ENCODE measurements at regions not wholly inside any gene's neighbourhood (a gene's known extent, or its start where the extent isn't known, plus 50 kb on each side); places are given as distances from the start of the nearest gene placed in this dataset.
"Not testable (repeated sequence)": the region's sequence is repeated elsewhere in the genome, so short reads cannot be mapped to it uniquely, and the experiment has no call there.

DNA sequence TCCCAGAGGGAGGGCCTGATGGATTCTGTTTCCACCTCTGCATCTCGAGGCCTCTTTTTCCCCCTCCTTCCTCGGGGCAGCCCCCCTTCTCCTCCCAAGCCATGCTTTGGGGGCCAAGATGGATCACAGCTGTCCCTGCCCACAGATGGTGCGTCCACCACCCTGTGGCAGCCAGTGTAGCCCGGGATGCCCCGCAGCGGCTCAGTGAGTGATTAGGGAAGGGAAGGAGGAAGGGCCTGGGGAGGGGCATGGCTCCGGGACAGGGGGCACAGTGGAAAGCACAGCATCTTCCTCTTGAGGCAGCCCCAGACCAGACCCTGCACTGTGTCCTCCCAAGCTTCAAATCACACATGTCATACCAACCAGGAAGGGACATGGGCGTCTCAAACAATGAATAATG, 622.4 kb downstream of the MATN1 start:
- no peak for DNase-seq

DNA sequence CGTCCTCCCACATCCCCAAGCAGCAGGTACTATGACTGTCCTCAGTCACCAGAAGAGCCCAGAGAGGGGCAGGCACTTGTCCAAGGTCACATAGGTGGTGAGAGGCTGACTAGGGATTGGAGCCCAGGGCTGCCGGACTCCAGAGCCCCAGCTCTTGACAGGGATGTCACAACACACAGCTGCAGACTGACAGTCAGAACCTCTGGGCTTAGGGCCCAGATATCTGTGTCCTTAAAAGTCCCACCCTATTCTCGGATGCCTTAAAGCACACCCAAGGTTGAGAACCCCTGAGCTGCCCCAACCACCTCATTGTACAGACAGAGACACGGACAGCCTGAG, 622.9 kb downstream of the MATN1 start:
- DNase-seq = no peak

- no peak for DNase-seq
Measured at GRCh38 chr1:30099587-30100523, 623.5 kb downstream of the MATN1 start.

DNA sequence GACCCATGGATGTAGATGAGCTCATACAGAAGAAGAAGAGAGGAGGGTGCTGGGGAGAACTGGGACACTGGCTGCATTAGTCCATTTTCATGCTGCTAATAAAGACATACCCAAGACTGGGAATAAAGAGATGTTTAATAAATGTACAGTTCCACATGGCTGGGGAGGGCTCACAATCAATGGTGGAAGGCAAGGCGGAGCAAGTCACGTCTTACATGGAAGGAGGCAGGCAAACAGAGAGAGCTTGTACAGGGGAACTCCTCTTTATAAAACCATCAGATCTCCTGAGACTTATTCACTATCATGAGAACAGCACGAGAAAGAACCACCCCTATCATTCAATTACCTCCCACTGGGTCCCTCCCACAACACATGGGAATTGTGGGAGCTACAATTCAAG, 625.5 kb downstream of the MATN1 start:
- not testable (repeated sequence) for DNase-seq

- DNase-seq = no peak
Measured at GRCh38 chr1:30095451-30096025, 627.8 kb downstream of the MATN1 start.

- no peak for DNase-seq
Measured at GRCh38 chr1:30095051-30095450, 628.3 kb downstream of the MATN1 start.

DNA sequence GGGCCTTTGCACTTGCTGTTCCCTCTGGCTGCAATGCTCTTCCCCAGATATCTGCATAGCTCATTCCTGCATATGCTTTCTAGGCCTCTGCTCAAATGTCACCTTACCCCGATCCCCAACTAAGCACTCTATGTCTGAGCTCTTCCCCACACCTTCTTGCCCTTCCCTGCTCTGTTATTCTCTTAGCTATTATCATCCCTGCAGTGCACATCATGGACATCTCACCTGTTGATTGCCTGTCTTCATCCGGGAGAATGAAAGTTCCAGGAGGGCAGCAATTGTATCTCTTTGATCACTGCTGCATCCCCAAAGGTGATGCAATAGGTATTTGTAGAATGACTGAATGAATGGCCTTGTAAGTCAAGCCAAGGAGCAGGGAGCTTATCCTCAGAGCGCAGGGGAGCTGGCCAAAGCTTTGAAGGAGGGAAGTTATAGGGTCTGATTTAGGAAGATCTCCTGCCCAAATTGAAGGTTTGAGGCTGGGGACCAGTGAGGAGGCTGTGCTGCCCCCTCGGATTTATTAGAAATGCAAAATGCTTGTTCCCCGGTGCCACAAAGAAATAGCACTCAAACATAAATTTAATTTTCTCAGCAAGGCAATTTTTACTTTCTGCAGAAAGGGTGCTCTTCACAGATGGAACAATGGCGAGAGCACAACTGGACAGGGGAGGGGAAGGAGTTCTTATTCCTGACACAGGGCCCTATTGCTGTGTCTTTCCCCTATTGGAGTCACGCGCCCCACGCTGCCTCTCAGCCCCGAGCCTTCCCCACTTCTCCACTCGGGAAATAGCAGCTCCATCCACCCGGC, 631.1 kb downstream of the MATN1 start:
- DNase-seq = no peak

- no peak for DNase-seq
Measured at GRCh38 chr1:30090162-30090820, 633.1 kb downstream of the MATN1 start.

DNA sequence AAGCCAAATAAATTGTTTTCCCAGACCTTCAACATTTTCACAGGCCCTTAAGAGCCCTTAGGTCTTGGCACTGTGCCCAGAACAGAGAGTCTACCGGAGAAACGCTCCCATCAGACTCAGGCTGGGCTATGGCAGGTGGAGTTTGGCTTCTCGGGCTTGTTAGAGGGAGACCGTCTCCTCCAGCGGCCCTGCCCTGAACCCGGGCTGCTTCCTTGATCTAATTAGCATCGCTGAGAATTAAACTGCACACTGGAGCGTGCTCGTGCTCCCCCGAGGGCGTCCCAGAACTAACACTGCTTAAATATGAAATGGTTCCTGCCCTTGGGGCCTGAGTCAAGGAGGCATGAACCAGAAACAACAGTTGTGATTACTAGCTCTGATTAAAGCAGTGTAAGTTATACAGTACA, 634.4 kb downstream of the MATN1 start:
- DNase-seq = no peak

- DNase-seq = no peak
Measured at GRCh38 chr1:30088594-30088993, 634.8 kb downstream of the MATN1 start.

DNA sequence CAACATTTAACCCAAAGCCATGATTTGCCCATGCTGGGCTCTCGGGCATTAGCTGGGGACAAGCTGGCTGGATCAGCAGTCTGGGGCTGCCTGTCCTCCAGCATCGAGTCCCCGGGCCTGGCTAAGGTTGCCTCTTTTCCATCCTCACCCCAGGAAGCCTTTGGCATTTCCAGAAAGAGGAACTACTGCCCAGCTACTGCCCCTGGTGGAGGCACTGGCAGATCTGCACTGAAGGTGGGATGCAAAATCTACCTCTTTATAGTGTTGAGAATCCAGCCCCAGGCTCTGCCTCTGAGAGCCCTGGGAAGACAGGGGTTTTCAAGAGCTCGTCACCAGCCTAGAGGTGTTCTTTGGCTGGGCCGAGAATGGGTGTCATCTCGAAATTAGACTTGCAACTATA, 635.9 kb downstream of the MATN1 start:
- DNase-seq = no peak

DNA sequence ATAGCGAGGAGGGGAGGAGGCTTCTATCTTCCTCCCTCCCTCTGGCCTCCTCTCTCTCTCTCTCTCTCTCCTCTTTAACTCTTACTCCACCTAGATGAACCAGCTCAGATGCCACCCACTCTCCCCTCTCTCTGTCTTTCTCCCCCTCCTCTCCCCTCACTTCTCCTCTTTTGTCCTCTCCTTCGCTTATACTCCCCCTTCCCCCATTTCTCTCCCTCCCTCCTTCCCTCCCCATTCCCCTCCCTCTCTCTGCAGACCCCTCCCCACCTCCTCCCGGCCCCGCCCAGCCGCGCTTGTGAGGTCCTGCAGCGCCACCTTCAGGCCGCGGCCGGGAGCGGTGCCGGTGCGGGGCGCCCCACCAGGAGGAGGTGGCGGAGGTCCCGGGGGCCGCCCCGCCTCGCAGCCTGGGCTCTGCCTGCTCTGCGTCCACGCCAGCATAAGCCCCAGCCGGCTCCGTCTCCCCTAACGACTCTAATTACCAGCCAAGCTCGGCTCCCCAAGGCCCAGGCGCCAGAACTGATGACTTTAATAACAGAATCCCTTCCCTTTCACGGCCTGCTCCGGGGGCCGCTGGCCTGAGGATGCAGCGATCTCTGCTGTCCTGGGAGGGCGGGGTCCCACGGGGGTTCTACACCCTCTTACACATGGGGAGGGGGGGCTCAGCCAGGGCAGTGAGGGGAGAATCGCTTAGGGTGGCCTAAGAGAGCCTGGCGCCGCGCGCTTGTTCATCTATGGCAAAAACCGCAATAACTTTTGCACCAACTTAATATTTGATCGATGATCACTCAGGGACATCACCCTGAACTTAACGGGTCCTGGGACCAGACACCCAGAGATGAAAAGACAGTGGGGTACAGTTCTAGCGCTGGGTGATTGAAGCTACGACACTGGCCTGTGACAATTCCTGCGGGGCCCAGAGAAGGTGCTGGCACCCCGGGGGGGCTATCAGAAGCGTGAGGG, 637.3 kb downstream of the MATN1 start:
- peak; percentile 3 to 12 for DNase-seq

DNA sequence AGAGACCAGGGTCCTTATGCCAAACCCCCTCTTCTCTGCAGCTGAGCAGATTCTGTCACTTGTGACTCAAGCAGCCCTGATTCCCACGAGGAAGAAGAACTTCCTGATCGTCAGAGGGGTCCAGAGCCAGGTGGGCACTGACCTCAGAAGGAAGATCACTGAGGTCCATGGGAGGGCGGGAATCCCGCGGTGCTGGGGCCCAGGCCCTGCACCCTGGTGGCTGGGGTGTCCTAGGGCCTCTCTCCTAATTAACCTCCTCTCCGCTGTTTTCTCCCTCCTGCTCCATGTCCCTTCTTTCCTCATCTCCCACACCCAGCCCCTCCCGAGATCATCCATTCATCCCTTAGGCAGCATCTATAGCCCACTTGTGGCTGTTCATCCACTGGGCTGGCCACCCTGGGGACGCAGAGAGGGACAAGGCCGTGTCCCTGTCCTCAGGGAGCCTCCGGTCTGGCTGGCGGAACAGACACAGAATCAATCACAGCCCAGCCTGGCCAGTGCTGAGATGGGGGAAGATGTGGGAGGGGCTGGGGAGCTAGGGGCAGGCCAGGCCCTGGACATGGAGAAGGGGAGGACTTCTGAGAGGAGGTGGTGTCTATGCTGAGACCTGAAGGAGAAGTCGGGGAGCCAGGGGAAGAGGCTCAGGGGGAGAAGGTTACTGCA, 638.3 kb downstream of the MATN1 start:
- DNase-seq = no peak

GRCh38 chr1:30083800-30084464, 639.5 kb downstream of the MATN1 start:
- DNase-seq = no peak

- DNase-seq = no peak
Measured at GRCh38 chr1:30081379-30082102, 641.8 kb downstream of the MATN1 start.

DNA sequence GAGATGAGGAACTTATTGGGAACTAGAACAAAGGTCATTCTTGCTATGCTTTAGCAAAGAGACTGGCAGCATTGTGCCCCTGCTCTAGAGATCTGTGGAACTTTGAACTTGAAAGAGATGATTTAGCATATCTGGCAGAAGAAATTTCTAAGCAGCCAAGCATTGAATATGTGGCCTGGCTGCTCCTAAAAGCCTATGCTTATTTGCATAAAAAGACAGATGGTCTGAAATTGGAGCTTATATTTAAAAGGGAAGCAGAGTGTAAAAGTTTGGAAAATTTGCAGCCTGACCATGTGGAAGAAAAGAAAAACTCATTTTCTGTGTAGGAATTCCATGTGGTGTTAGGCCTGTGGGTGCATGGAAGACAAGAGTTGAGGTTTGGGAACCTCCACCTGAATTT, 647.5 kb downstream of the MATN1 start:
- not testable (repeated sequence) for DNase-seq

GRCh38 chr1:30068787-30069472, 654.5 kb downstream of the MATN1 start:
- DNase-seq = no peak

- no peak for DNase-seq
Measured at GRCh38 chr1:30064547-30064946, 658.8 kb downstream of the MATN1 start.

DNA sequence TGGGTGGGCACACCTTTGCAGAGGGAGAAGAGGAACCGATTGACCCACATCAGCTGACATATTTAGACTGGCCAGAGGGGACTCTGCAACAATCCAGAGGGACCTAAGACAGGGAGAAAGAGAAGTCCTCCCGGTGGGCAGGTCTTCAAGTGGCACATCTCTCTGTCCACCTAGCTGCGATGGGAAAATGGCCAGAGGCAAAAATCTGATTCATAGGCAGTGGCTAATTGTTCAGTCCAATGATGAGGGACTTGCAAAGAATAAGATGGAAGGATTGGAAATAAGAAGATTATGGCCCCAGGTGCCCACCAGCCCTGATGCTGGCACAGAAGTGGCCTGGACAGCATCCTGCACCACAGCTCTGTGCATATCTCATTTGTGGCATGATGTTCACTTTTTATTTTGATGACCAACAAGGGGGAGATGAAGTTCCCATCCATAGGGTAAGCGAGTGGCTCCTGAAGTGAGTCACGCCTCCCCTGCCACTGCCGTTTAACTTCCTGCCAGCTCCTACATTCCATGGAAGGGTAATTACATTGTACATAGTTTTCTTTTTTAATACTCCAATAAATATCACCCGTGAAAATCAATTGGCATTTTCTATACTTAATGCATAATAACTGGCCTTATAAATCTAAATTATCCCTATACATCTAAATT, 659.6 kb downstream of the MATN1 start:
- no peak for DNase-seq

Data from bone marrow (tissue), 2 donors.